H1 (cell line): ENCODE measurements at regions not wholly inside any gene's neighbourhood (a gene's known extent, or its start where the extent isn't known, plus 50 kb on each side); places are given as distances from the start of the nearest gene placed in this dataset.

Experiments used
- CTCF ChIA-PET: fragments of 300-600 bp; sonication (Branson Sonifier 250); formaldehyde crosslinking; loops from one replicate; lab custom pipeline; 2021; ENCODE audit not compliant: partially characterized antibody; lab: Charles Lee
- POLR2A ChIA-PET: fragments of 300-600 bp; sonication (Branson Sonifier 250); formaldehyde crosslinking; loops from one replicate; lab custom pipeline; 2021; ENCODE audit warnings: inconsistent platforms; ENCODE audit not compliant: partially characterized antibody; lab: Charles Lee
- DNase-seq, 2 experiments: peaks; one replicate each; pipeline versions ENCODE4 v3.0.0 to v3.0.0-alpha.2; 2010 to 2022; ENCODE audit warnings: low spot score in 2 of 2, low read depth in 1 of 2, mixed read lengths in 1 of 2
- FAIRE-seq: peaks from 2 replicates; lab custom pipeline; 2011; peaks lifted over from hg19 to GRCh38; lab: Jason Lieb, UNC
- H2AFZ ChIP-seq: 2 replicates; pipeline ENCODE4 v1.8.1; 2012; ENCODE audit warnings: low read length, inconsistent platforms
- H2AK5ac ChIP-seq: 2 replicates; pipeline ENCODE4 v1.6.1; 2013; ENCODE audit warnings: low read depth, low read length
- H2BK120ac ChIP-seq: replicated peaks from 2 replicates; pipeline ENCODE3; 2013; ENCODE audit warnings: low read depth, low read length, inconsistent platforms
- H2BK12ac ChIP-seq: 2 replicates; pipeline ENCODE4 v1.6.1; 2013; ENCODE audit warnings: low read depth, low read length
- H2BK15ac ChIP-seq: 2 replicates; pipeline ENCODE4 v1.6.1; 2013; ENCODE audit warnings: low read length
- H2BK20ac ChIP-seq: 2 replicates; pipeline ENCODE4 v1.6.1; 2013; ENCODE audit warnings: low read length
- H2BK5ac ChIP-seq: 2 replicates; pipeline ENCODE4 v1.6.1; 2013; ENCODE audit warnings: low read depth, low read length
- H3K14ac ChIP-seq: 2 replicates; pipeline ENCODE4 v1.6.1; 2013; ENCODE audit warnings: inconsistent platforms; ENCODE audit not compliant: insufficient read length
- H3K18ac ChIP-seq: 2 replicates; pipeline ENCODE4 v1.6.1; 2013; ENCODE audit warnings: low read length; ENCODE audit errors: extremely low read depth
- H3K23ac ChIP-seq: 2 replicates; pipeline ENCODE4 v1.6.1; 2013; ENCODE audit warnings: inconsistent platforms; ENCODE audit not compliant: insufficient read length
- H3K23me2 ChIP-seq: 2 replicates; pipeline ENCODE4 v1.6.1; 2013; ENCODE audit warnings: low read depth, low read length
- H3K27ac ChIP-seq: 2 replicates; pipeline ENCODE4 v1.6.1; 2011; ENCODE audit warnings: low read depth, low read length, inconsistent platforms
- H3K27me3 ChIP-seq, 4 experiments: replicated peaks in 1 of 4; 1 replicate in 1 of 4; 2 replicates in 3 of 4; pipeline versions ENCODE4 v1.6.1 to v1.8.1; 2011 to 2013; ENCODE audit warnings: low read length in 3 of 4, mild to moderate bottlenecking in 3 of 4, inconsistent platforms in 2 of 4, mixed read lengths in 2 of 4, moderate library complexity in 1 of 4; ENCODE audit not compliant: control insufficient read depth in 3 of 4, insufficient read depth in 3 of 4; ENCODE audit errors: extremely low read depth in 1 of 4
- H3K36me3 ChIP-seq, 4 experiments: 2 replicates each; pipeline versions ENCODE4 v1.6.1 to v1.8.1; 2011 to 2013; ENCODE audit warnings: mild to moderate bottlenecking in 4 of 4, low read length in 3 of 4, moderate library complexity in 2 of 4, control low read depth in 1 of 4, inconsistent platforms in 1 of 4; ENCODE audit not compliant: insufficient read depth in 4 of 4, control insufficient read depth in 2 of 4
- H3K4ac ChIP-seq: replicated peaks from 2 replicates; pipeline ENCODE3; 2013; ENCODE audit warnings: low read length, low read depth, mixed read lengths, inconsistent platforms; ENCODE audit not compliant: insufficient read length
- H3K4me1 ChIP-seq, 4 experiments: replicated peaks in 1 of 4; 1 replicate in 1 of 4; 2 replicates in 3 of 4; pipeline versions ENCODE4 v1.6.1 to v1.8.1; 2011 to 2013; ENCODE audit warnings: low read length in 3 of 4, inconsistent platforms in 2 of 4, mixed read lengths in 1 of 4; ENCODE audit not compliant: insufficient read depth in 4 of 4, control insufficient read depth in 3 of 4
- H3K4me2 ChIP-seq, 2 experiments: 2 replicates each; pipeline versions ENCODE4 v1.6.1 to v1.8.1; 2011 to 2013; ENCODE audit warnings: low read depth in 2 of 2, low read length in 2 of 2, control low read depth in 1 of 2, inconsistent platforms in 1 of 2, mild to moderate bottlenecking in 1 of 2; ENCODE audit not compliant: insufficient read depth in 1 of 2
- H3K4me3 ChIP-seq, 4 experiments: fragments of 200-600, 300-600 bp in 1 of 4; sonication (generic), shearing (Covaris generic), sonication (Bioruptor Twin) in 1 of 4; 2 replicates each; pipeline versions ENCODE4 v1.5.1 to v1.8.1; 2011 to 2016; ENCODE audit warnings: low read length in 4 of 4, low read depth in 3 of 4, control low read depth in 2 of 4, inconsistent platforms in 2 of 4, mild to moderate bottlenecking in 2 of 4, mixed read lengths in 1 of 4, moderate library complexity in 1 of 4; ENCODE audit not compliant: insufficient read depth in 2 of 4; ENCODE audit errors: extremely low read depth in 1 of 4
- H3K56ac ChIP-seq: replicated peaks from 2 replicates; pipeline ENCODE3; 2013; ENCODE audit warnings: low read depth, mild to moderate bottlenecking, mixed read lengths, low read length, inconsistent platforms; ENCODE audit not compliant: insufficient read length
- H3K79me1 ChIP-seq: 2 replicates; pipeline ENCODE4 v1.6.1; 2013; ENCODE audit warnings: low read depth, low read length, control low read depth
- H3K79me2 ChIP-seq, 2 experiments: 2 replicates each; pipeline versions ENCODE4 v1.6.1 to v1.8.1; 2012 to 2013; ENCODE audit warnings: low read length in 2 of 2, mild to moderate bottlenecking in 2 of 2, inconsistent platforms in 1 of 2; ENCODE audit not compliant: insufficient read depth in 2 of 2, control insufficient read depth in 1 of 2
- H3K9ac ChIP-seq, 4 experiments: replicated peaks in 1 of 4; 1 replicate in 1 of 4; 2 replicates in 3 of 4; pipeline versions ENCODE4 v1.6.1 to v1.8.1; 2011 to 2013; ENCODE audit warnings: low read depth in 3 of 4, low read length in 3 of 4, control low read depth in 2 of 4, mild to moderate bottlenecking in 2 of 4, moderate library complexity in 2 of 4, inconsistent platforms in 1 of 4; ENCODE audit errors: extremely low read depth in 1 of 4
- H3K9me3 ChIP-seq, 2 experiments: 2 replicates each; pipeline versions ENCODE4 v1.6.1 to v1.8.1; 2012 to 2013; ENCODE audit warnings: mild to moderate bottlenecking in 2 of 2, moderate library complexity in 2 of 2, control low read depth in 1 of 2, inconsistent platforms in 1 of 2, low read depth in 1 of 2, low read length in 1 of 2, mixed read lengths in 1 of 2; ENCODE audit not compliant: insufficient read depth in 2 of 2
- H4K20me1 ChIP-seq, 2 experiments: replicated peaks in 1 of 2; 2 replicates each; pipeline versions ENCODE3 to v1.8.1; 2011 to 2013; ENCODE audit warnings: inconsistent platforms in 2 of 2, low read length in 2 of 2, mild to moderate bottlenecking in 1 of 2; ENCODE audit not compliant: insufficient read depth in 2 of 2, control insufficient read depth in 1 of 2
- H4K5ac ChIP-seq: 2 replicates; pipeline ENCODE4 v1.6.1; 2013; ENCODE audit warnings: low read length, low read depth, mixed read lengths, inconsistent platforms; ENCODE audit not compliant: insufficient read length
- H4K8ac ChIP-seq: 2 replicates; pipeline ENCODE4 v1.8.0; 2013; ENCODE audit warnings: mild to moderate bottlenecking, moderate library complexity, low read length, inconsistent platforms; ENCODE audit not compliant: insufficient read depth; ENCODE audit errors: extremely low read depth
- H4K91ac ChIP-seq: replicated peaks from 2 replicates; pipeline ENCODE3; 2013; ENCODE audit warnings: low read length, mixed read lengths, inconsistent platforms; ENCODE audit not compliant: insufficient read length
- ATF2 ChIP-seq: IDR thresholded peaks from 2 replicates; pipeline ENCODE4 v1.6.1; 2012; ENCODE audit warnings: low read length, inconsistent platforms
- CBX5 ChIP-seq: fragments of 300-800, 300-1000 bp; sonication (generic); IDR thresholded peaks from 2 replicates; pipeline ENCODE4 v1.7.1; 2016; ENCODE audit warnings: antibody characterized with exemption, low read length, low read depth
- EZH2 ChIP-seq: fragments of 200-600 bp; sonication (generic); IDR thresholded peaks from 2 replicates; pipeline ENCODE4 v1.7.1; 2012; ENCODE audit warnings: low read depth, mild to moderate bottlenecking, moderate library complexity, low read length, inconsistent platforms; ENCODE audit not compliant: severe bottlenecking
- JUN ChIP-seq: IDR thresholded peaks from 2 replicates; pipeline ENCODE4 v1.6.1; 2011; ENCODE audit warnings: low read depth, mild to moderate bottlenecking, improper control_type of control experiment, low read length
- WGBS, 2 experiments: shearing (Covaris generic) in 1 of 2; methylation state at CpG; one replicate each; pipeline versions ENCODE4 v1.1.6 to v1.1.7; 2013 to 2015; ENCODE audit warnings: low lambda C conversion rate in 2 of 2, mixed read lengths in 2 of 2, inconsistent platforms in 1 of 2, low coverage in 1 of 2, missing lambda C conversion rate in 1 of 2; ENCODE audit not compliant: insufficient replicate concordance in 2 of 2, insufficient coverage in 1 of 2, insufficient read length in 1 of 2; ENCODE audit errors: extremely low coverage in 1 of 2, missing lambda C conversion rate in 1 of 2; 5-methylcytosine and 5-hydroxymethylcytosine counted together

DNA sequence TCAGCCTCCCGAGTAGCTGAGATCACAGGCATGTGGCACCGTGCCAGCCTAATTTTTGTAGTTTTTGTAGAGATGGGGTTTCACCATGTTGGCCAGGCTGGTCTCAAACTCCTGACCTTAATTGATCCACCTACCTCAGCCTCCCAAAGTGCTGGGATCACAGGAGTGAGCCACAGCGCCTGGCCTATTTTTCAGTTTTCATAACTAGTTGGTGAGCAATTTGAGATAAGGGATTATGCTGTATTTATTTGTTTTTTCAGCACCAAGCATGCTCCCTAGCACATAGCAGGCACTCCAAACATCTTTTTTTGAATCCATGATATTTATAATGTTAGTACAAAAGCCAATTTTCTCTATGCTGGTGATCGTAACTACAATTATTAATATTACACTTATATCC, 541.2 kb downstream of the SNAPC1 start:
- 96% methylated on average over 4 of the region's 4 CpGs; no CpG with 5 or more reads in 1 of the 2 experiments for WGBS, 2 experiments
- no peak overlapping the region for H3K4ac ChIP-seq

More for the DNA sequence above, 541.2 kb downstream of the SNAPC1 start:
- no peak overlapping the region for H4K5ac ChIP-seq
- no peaks in the 10 kb centered on the region for H3K79me2 ChIP-seq
- no peaks in the 10 kb centered on the region for H3K27me3 ChIP-seq
- FAIRE-seq (no peak), DNase-seq (no peak)
- H2BK120ac ChIP-seq: no peak overlapping the region
- no peak overlapping the region for H3K14ac ChIP-seq
- no peak overlapping the region for H3K4me3 ChIP-seq
- no peak overlapping the region for H3K9ac ChIP-seq
- no peak overlapping the region for H2BK5ac ChIP-seq
- H3K23me2 ChIP-seq: no peaks in the 10 kb centered on the region
- no peak overlapping the region for H4K91ac ChIP-seq
- ChIA-PET CTCF (interaction anchor here (0.6 kb wide), 1 partner anchor 270 kb away, joined by 3 read pairs; no protein-coding TSS in a partner anchor), POLR2A (no interaction called here)
- H2BK15ac ChIP-seq: no peak overlapping the region
- no peak overlapping the region for H3K56ac ChIP-seq
- no peak overlapping the region for H2BK12ac ChIP-seq
- no peaks in the 10 kb centered on the region for H3K36me3 ChIP-seq
- no peak overlapping the region for H2AFZ ChIP-seq
- TF ChIP-seq JUN (no peak), ATF2 (no peak), EZH2 (no peak), CBX5 (no peak)
- H3K4me2 ChIP-seq: no peak overlapping the region
- H3K23ac ChIP-seq: no peak overlapping the region
- no peak overlapping the region for H3K18ac ChIP-seq
- H4K8ac ChIP-seq: no peak overlapping the region
- H4K20me1 ChIP-seq: no peaks in the 10 kb centered on the region
- no peak overlapping the region for H2AK5ac ChIP-seq
- no peak overlapping the region for H3K27ac ChIP-seq
- peaks cover 0 to 2% (median 2%) of the 10 kb centered on the region in 4 experiments; a peak in 4 of 7 replicates for H3K4me1 ChIP-seq
- no peaks in the 10 kb centered on the region for H3K79me1 ChIP-seq
- H2BK20ac ChIP-seq: no peak overlapping the region
- no peaks in the 10 kb centered on the region; a peak in 1 of 4 replicates for H3K9me3 ChIP-seq
